HG03439 (cell line): ENCODE measurements at regions not wholly inside any gene's neighbourhood (a gene's known extent, or its start where the extent isn't known, plus 50 kb on each side); places are given as distances from the start of the nearest gene placed in this dataset.

Experiments
- ATAC-seq: cut with Tn5 transposase; IDR thresholded peaks from one replicate; pipeline ENCODE4 v1.9.1; 2021; ENCODE audit warnings: mild to moderate bottlenecking, moderate library complexity; ENCODE audit not compliant: unreplicated experiment

- ATAC-seq: no peak
These were observed 50.8 kb upstream of the GADL1 start for GRCh38 chr3:30945291-30945690.

GRCh38 chr3:30948426-30948825 lies 54.0 kb upstream of the GADL1 start:
- no peak for ATAC-seq

DNA sequence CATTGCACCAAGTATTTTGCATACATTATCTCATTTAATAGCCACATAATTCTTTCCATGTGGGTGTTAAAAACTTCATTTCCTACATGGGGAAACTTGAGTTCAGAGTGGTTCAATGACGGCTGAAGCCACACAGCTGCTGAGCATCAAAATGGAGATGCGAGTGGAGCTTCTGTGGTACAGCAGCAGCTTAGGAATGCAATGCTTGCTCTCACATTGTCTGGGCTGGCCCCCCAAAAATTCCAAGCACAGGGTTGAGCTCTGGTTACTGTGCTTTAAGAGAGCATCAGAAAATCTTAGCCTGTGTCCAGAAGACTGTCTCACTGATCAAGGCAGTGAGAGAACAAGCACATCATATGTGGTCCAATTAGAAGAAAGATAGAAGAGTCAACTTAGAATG lies 57.4 kb upstream of the GADL1 start:
- ATAC-seq: no peak

DNA sequence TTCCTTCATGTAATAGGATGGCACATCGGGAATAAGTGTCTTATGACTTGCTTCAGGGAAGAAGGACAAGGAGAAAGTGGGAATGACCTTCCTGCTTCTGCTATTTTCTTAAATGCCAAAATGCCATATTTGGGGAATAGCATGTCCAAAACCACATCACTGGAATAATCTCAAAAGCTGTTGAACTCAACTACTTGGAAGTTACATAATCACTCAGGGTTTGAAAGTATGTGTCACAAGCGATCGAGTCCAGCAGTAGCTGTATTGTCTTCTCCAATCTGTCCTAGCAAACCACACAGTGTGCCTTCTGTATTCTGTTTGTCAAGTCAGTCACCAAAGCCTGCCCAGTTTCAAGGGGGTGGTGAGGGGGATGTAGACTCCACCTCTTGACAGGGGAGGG lies 58.3 kb upstream of the GADL1 start:
- ATAC-seq: no peak

GRCh38 chr3:30954426-30954825 lies 60.0 kb upstream of the GADL1 start:
- no peak for ATAC-seq

DNA sequence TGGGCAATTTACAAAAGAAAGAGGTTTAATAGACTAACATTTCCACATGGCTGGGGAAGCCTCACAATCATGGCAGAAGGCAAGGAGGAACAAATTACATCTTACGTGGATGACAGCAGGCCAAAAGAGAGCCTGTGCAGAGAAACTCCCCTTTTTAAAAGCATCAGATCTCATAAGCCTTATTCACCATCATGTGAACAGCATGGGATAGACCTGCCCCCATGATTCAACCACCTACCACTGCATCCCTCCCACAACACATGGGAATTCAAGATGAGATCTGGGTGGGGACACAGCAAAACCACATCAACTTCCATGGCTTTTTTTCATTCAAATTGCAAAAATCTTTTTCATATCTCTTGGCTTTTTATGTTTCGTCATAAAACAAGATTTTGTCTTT lies 67.6 kb upstream of the GADL1 start:
- ATAC-seq: no peak

DNA sequence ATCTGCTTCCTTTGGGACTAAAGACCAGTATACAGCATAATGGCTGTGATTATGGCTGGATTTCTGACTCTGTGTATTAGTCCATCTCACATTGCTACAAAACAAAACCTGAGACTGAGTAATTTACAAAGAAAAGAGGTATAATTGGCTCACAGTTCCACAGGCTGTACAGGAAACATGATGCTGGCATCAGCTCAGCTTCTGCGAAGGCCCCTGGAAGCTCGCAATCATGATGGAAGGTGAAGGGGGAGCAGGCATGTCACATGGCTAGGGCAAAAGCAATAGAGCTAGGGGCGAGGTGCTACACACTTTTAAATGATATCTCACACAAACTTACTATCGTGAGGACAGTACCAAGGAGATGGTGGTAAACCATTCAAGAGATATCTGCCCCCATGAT lies 68.0 kb upstream of the GADL1 start:
- ATAC-seq: no peak

- ATAC-seq: no peak
These were observed 68.8 kb upstream of the GADL1 start for GRCh38 chr3:30963223-30963722.

- peak; percentile 97 for ATAC-seq
These were observed 70.2 kb upstream of the GADL1 start for GRCh38 chr3:30964612-30965011.

GRCh38 chr3:30966896-30967295 lies 72.4 kb upstream of the GADL1 start:
- ATAC-seq: no peak

DNA sequence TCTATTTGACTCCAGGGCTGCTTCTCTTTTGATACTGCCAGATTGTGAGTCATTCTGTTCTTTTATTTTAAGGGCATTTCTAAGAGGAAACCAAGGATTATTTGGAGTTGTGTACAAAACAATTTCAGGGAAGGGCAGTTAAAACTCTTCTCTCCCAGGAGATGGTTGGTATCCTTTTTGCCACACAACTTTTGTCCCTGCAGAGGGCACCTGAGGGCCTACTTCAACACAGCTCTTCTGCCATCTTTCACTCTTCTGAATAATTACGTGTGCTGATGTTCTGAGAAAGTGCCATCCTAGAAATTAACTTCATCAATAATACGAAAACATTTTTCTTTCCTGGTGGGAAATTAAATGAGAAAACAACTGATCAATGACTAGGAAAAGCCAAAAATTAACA lies 75.7 kb upstream of the GADL1 start:
- no peak for ATAC-seq

DNA sequence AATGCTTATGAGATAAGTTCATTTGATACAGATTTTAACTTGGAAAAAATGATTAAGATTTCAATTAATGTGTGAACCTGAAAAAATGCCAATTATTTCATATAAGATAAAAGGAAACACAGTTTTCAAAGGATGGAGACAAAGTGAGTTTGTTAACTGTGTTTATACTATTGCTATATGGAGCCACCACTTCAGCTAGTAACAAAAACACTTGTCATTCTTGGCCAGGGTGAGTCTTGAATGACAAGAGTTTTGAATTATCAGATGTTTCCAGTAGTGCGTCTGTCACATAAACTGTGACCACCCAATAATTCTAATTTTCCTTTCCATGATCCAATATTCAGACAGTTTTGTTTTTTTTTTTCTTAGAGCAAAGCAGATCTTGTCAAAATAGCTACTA lies 78.0 kb upstream of the GADL1 start:
- ATAC-seq: no peak

DNA sequence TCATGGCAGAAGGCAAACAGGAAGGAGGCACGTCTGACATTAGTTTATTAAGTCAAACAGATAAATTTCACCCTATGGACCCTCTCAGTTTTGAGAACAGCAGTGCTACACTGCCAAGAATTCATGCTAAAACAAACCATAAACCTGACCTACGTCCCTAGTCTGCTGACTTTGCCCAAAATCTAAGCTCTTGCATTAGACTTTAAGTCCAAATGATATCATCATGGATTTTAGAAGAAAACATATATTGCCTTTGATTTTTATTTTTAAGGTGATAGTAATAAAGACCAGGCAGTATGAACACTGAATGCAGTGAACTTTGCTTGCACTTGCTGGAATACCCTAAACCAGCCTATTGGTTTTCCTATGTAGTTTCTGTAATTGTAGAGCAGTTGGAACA lies 79.6 kb upstream of the GADL1 start:
- ATAC-seq: no peak

DNA sequence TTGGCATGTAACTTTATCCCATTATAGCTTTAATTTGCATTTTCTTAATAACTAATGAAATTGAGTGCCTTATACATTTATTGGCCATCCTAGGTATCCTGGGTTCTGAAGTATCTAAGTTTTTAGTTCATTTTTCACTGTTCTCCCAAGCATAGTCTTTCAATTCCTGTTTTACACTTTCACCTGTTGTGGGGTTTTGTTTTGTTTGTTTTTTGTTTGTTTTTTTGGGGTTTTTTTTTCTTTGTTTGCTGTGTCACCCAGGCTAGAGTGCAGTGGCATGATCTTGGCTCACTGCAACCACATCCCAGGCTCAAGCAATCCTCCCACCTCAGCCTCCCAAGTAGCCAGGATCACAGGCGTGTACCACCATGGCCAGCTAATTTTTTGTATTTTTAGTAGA lies 83.1 kb upstream of the GADL1 start:
- ATAC-seq: no peak

DNA sequence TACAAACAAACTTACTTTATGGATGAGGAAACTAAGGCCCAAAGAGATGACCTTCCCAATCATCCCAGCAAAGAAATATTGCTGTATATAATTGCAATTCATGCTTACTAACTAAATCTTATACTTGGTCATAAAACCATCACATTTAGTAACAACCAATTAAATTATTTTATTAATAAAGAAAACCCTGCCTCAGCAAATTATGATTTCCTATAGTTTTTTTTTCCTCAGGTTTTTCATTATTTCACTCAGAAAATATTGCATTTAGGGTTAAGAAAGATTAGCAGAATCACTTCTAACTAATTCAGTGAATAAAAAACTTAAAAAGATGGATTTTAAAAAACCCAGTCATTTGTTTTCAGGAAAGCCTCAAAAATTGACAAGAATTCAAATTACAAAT lies 86.5 kb upstream of the GADL1 start:
- no peak for ATAC-seq

DNA sequence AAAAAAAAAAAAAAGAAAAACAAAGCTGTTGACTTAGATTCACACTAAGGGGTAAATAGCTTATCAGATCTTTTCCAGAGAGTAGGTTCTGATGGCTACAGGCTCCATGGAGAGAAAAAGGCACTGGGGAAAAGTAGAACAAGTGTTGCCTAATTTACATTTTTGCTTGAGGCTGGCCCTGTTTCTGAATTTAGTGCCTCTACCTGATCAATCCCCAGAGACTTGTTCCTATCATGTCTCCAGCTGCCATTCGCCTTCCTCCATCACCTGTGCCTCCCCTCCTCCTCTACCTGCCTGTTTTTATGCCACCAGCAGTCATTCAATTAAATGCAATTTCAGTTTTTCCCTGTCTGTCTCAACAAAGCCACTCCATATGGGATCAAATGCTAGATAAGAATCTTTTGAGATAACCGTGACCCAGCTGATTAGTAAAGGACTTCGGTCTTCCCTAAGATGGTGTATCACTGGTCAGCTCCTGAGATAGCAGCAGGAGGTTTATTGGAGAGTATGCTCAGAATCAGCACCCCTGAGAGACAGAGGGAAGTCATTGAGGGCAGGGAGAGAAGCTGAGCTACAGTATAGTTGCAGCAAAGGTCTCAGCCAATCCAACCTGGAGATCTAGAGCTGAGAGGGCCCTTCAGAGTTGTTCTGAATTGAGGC lies 88.1 kb upstream of the GADL1 start:
- ATAC-seq: no peak

- ATAC-seq: no peak
These were observed 90.6 kb upstream of the GADL1 start for GRCh38 chr3:30984855-30985749.

- no peak for ATAC-seq
These were observed 92.1 kb upstream of the GADL1 start for GRCh38 chr3:30986551-30986950.

DNA sequence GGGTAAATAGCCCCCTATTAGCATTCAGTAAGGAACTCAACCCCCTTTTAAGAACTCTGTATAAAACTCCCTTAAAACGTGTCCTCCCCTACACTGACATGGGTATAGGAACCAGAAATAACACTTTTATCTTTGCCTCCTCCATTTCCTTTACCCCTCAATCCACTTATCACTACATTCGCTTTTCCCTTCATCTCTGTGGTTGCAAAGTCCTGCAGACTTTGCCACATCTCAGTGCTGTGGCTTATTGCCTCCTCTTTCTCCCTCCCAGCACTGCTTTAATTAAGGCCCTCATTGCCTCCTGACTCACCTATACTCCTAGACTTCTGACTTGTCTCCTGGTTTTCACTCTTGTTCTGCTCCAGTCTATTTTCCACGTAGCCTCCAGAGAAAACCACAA lies 94.3 kb upstream of the GADL1 start:
- no peak for ATAC-seq

DNA sequence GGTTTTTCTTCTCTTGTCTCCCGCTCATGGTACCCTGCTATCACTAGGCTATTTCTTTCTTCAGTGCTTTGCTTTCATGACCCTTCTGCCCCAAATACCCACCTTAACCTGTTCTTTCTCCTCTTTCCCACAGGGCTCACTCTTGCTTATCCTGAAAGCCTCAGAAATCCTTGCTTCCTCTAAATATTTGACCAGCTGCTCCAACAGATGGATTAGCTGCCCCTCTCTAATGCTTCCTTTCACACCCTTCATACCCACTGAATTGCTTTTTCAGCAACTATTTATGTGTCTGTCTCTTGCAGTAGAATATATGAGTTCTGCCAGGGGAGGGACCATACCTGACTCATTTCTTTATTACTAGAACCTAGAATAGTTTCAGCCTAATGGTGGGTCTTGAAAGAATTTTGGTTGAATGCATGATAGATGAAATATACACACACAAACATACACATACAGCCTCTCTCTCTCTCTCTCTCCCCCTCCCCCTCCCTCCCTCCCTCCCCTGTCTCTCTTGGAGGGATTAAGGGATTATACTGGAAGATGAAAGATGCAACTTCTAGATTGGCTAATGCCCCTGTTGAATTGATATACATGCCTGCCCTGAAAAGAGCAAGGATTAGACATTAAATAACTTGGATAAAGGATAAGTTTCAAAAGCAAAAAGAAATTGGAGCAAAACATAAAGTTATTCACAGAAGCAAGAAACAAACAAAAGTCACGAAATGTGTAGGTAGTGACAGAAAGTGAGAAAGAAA lies 95.0 kb upstream of the GADL1 start:
- no peak for ATAC-seq

DNA sequence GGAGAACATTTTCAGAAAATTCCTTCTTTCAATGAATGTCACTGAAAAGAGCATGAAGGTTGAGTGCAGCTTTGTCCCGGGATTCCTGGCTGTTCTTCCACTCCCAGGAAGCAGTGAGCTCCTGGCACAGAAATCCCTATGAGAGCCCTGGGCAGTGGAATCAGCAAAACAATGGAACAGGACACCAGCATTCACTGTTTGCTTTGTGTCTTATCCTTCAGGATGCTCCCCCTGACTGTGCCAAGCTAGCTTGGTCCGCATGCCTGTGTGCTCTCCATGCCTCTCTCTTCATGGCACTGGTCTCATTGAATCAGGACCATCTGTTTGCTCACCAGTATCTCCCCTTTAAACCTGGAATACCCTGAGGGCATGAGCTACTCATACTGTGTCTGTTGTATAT lies 102.0 kb upstream of the GADL1 start:
- ATAC-seq: no peak

DNA sequence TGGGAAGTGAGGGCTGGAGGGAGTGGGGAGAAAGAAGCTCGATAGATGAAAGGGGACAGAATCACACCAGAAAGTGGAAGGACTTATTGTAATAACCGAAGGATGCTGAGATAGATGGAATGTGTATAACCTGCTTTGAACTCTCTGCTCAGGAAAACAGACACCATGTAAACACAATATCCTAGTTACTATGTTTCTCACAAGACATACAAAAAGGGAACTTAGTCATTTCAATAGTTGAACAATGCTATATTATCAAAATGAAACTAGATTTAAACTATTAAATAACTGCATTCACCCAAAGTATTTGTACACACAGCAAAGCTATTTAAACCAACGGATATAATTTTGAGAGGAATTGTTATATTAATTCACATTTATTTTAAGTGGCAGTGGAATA lies 108.3 kb upstream of the GADL1 start:
- ATAC-seq: no peak
